KMS-11 (cell line): ENCODE measurements at regions not wholly inside any gene's neighbourhood (a gene's known extent, or its start where the extent isn't known, plus 50 kb on each side); places are given as distances from the start of the nearest gene placed in this dataset.
"Not testable (repeated sequence)": the region's sequence is repeated elsewhere in the genome, so short reads cannot be mapped to it uniquely, and the experiment has no call there.

ENCODE experiments used
- H2AFZ ChIP-seq: fragments of 200-600 bp; sonication (generic); 2 replicates; pipeline ENCODE4 v1.6.1; 2016; ENCODE audit warnings: antibody characterized with exemption, mixed run types, low read depth
- H3K27ac ChIP-seq: fragments of 200-600 bp; sonication (generic); 2 replicates; pipeline ENCODE4 v1.6.1; 2016; ENCODE audit warnings: mild to moderate bottlenecking, mixed run types
- H3K27me3 ChIP-seq: fragments of 200-600 bp; sonication (generic); 2 replicates; pipeline ENCODE4 v1.6.1; 2017; ENCODE audit warnings: mild to moderate bottlenecking, low read depth, mixed run types, moderate library complexity; ENCODE audit not compliant: insufficient read depth
- H3K36me3 ChIP-seq: fragments of 200-600 bp; sonication (generic); 2 replicates; pipeline ENCODE4 v1.6.1; 2017; ENCODE audit warnings: mild to moderate bottlenecking, mixed run types; ENCODE audit not compliant: insufficient read depth
- H3K4me1 ChIP-seq: fragments of 200-600 bp; sonication (generic); 2 replicates; pipeline ENCODE4 v1.6.1; 2016; ENCODE audit warnings: mild to moderate bottlenecking, low read depth, mixed run types; ENCODE audit not compliant: poor library complexity, severe bottlenecking
- H3K4me2 ChIP-seq: fragments of 200-600 bp; sonication (generic); 2 replicates; pipeline ENCODE4 v1.7.0; 2016; ENCODE audit warnings: mild to moderate bottlenecking, mixed run types
- H3K4me3 ChIP-seq: fragments of 200-600 bp; sonication (generic); IDR thresholded peaks from 2 replicates; pipeline ENCODE4 v1.6.1; 2017; ENCODE audit warnings: low read depth, low read length, mixed read lengths; ENCODE audit not compliant: insufficient read depth
- H3K79me2 ChIP-seq: fragments of 200-600 bp; sonication (generic); 2 replicates; pipeline ENCODE4 v1.6.1; 2016; ENCODE audit warnings: low read depth, mixed run types; ENCODE audit not compliant: insufficient read depth
- H3K9ac ChIP-seq: fragments of 200-600 bp; sonication (generic); 2 replicates; pipeline ENCODE4 v1.6.1; 2016; ENCODE audit warnings: mild to moderate bottlenecking, mixed run types
- H4K20me1 ChIP-seq: fragments of 200-600 bp; sonication (generic); 2 replicates; pipeline ENCODE4 v1.6.1; 2016; ENCODE audit warnings: mild to moderate bottlenecking, mixed run types; ENCODE audit not compliant: insufficient read depth
- CTCF ChIP-seq: fragments of 200-600 bp; sonication (generic); conservative IDR thresholded peaks from 2 replicates; pipeline ENCODE4 v1.6.1; 2017; ENCODE audit warnings: low read depth, mild to moderate bottlenecking, antibody characterized with exemption, low read length, moderate library complexity, mixed read lengths

- Histone ChIP-seq H3K27me3 (no peaks in the 10 kb centered on the region), H2AFZ (no peak overlapping the region), H3K79me2 (no peaks in the 10 kb centered on the region), H3K36me3 (no peaks in the 10 kb centered on the region), H3K4me3 (no peak overlapping the region), H4K20me1 (no peaks in the 10 kb centered on the region), H3K4me2 (no peak overlapping the region), H3K4me1 (no peaks in the 10 kb centered on the region), H3K9ac (no peak overlapping the region), H3K27ac (no peak overlapping the region)
- TF ChIP-seq CTCF = no peak
These were observed 521.4 kb upstream of the FOXG1 start for GRCh38 chr14:28245216-28245615.

- TF ChIP-seq CTCF = no peak
- no peaks in the 10 kb centered on the region for H3K79me2 ChIP-seq
- no peaks in the 10 kb centered on the region for H3K36me3 ChIP-seq
- H3K9ac ChIP-seq = no peak overlapping the region
- no peak overlapping the region for H3K4me2 ChIP-seq
- H4K20me1 ChIP-seq = no peaks in the 10 kb centered on the region
- no peak overlapping the region for H2AFZ ChIP-seq
- no peaks in the 10 kb centered on the region for H3K27me3 ChIP-seq
- no peak overlapping the region for H3K4me3 ChIP-seq
- no peaks in the 10 kb centered on the region for H3K4me1 ChIP-seq
- H3K27ac ChIP-seq = no peak overlapping the region
These were observed 519.1 kb upstream of the FOXG1 start for GRCh38 chr14:28247491-28247890.

GRCh38 chr14:28252124-28252523 is 514.5 kb upstream of the FOXG1 start:
- not testable (repeated sequence) for H3K4me3 ChIP-seq

GRCh38 chr14:28254768-28255167 is 511.8 kb upstream of the FOXG1 start:
- Histone ChIP-seq H3K4me1 (no peaks in the 10 kb centered on the region), H3K27ac (no peak overlapping the region), H3K4me3 (no peak overlapping the region), H3K36me3 (no peaks in the 10 kb centered on the region), H3K79me2 (no peaks in the 10 kb centered on the region), H4K20me1 (no peaks in the 10 kb centered on the region), H3K27me3 (no peaks in the 10 kb centered on the region), H2AFZ (no peak overlapping the region), H3K4me2 (no peak overlapping the region), H3K9ac (no peak overlapping the region)
- TF ChIP-seq CTCF = no peak

More at GRCh38 chr14:28252124-28252523, 514.5 kb upstream of the FOXG1 start:
- H3K36me3 ChIP-seq, H2AFZ ChIP-seq, H4K20me1 ChIP-seq, H3K9ac ChIP-seq, H3K79me2 ChIP-seq, H3K4me2 ChIP-seq, H3K4me1 ChIP-seq, H3K27ac ChIP-seq, H3K27me3 ChIP-seq: not testable (repeated sequence)

- Histone ChIP-seq H3K27me3 (no peaks in the 10 kb centered on the region), H3K4me3 (no peak overlapping the region), H3K36me3 (no peaks in the 10 kb centered on the region), H3K4me1 (no peaks in the 10 kb centered on the region), H3K27ac (no peak overlapping the region), H3K4me2 (no peak overlapping the region), H3K79me2 (no peaks in the 10 kb centered on the region), H3K9ac (no peak overlapping the region), H4K20me1 (no peaks in the 10 kb centered on the region), H2AFZ (no peak overlapping the region)
- TF ChIP-seq CTCF = no peak
These were observed 502.3 kb upstream of the FOXG1 start for GRCh38 chr14:28264306-28264705.
